GM21423 (cell line): ENCODE measurements at regions not wholly inside any gene's neighbourhood (a gene's known extent, or its start where the extent isn't known, plus 50 kb on each side); places are given as distances from the start of the nearest gene placed in this dataset.
"Not testable (repeated sequence)": the region's sequence is repeated elsewhere in the genome, so short reads cannot be mapped to it uniquely, and the experiment has no call there.

Experiments used
- ATAC-seq: cut with Tn5 transposase; IDR thresholded peaks from one replicate; pipeline ENCODE4 v1.9.1; 2021; ENCODE audit warnings: mild to moderate bottlenecking, moderate library complexity; ENCODE audit not compliant: unreplicated experiment

- ATAC-seq, result no peak
Measured at GRCh38 chr3:5585085-5585484, 397.6 kb downstream of the EDEM1 start.

- ATAC-seq, result no peak
Measured at GRCh38 chr3:5606884-5607472, 419.5 kb downstream of the EDEM1 start.

- ATAC-seq, result no peak
Measured at GRCh38 chr3:5607581-5607980, 420.1 kb downstream of the EDEM1 start.

GRCh38 chr3:5608971-5609370 is 421.5 kb downstream of the EDEM1 start:
- ATAC-seq, result not testable (repeated sequence)

- ATAC-seq, result no peak
Measured at GRCh38 chr3:5613599-5613998, 426.1 kb downstream of the EDEM1 start.

GRCh38 chr3:5616873-5617272 is 429.4 kb downstream of the EDEM1 start:
- ATAC-seq, result no peak

GRCh38 chr3:5618170-5618569 is 430.7 kb downstream of the EDEM1 start:
- ATAC-seq, result no peak

- no peak for ATAC-seq
Measured at GRCh38 chr3:5630406-5630805, 442.9 kb downstream of the EDEM1 start.

GRCh38 chr3:5633960-5634359 is 446.5 kb downstream of the EDEM1 start:
- no peak for ATAC-seq

- ATAC-seq, result no peak
Measured at GRCh38 chr3:5634411-5634810, 446.9 kb downstream of the EDEM1 start.

GRCh38 chr3:5635746-5636145 is 448.2 kb downstream of the EDEM1 start:
- ATAC-seq, result no peak

GRCh38 chr3:5638550-5638949 is 451.0 kb downstream of the EDEM1 start:
- ATAC-seq, result no peak

- no peak for ATAC-seq
Measured at GRCh38 chr3:5644773-5645670, 457.5 kb downstream of the EDEM1 start.

- ATAC-seq, result no peak
Measured at GRCh38 chr3:5645692-5646410, 458.3 kb downstream of the EDEM1 start.

GRCh38 chr3:5650303-5650702 is 462.8 kb downstream of the EDEM1 start:
- no peak for ATAC-seq

GRCh38 chr3:5651351-5651750 is 463.8 kb downstream of the EDEM1 start:
- ATAC-seq, result no peak

GRCh38 chr3:5653426-5654143 is 466.1 kb downstream of the EDEM1 start:
- no peak for ATAC-seq

GRCh38 chr3:5657106-5657505 is 469.6 kb downstream of the EDEM1 start:
- no peak for ATAC-seq

- no peak for ATAC-seq
Measured at GRCh38 chr3:5663601-5664000, 476.1 kb downstream of the EDEM1 start.

GRCh38 chr3:5666455-5666854 is 478.9 kb downstream of the EDEM1 start:
- ATAC-seq, result no peak

- ATAC-seq, result no peak
Measured at GRCh38 chr3:5673521-5673920, 486.0 kb downstream of the EDEM1 start.
